MG63 (cell line): ENCODE measurements at regions not wholly inside any gene's neighbourhood (a gene's known extent, or its start where the extent isn't known, plus 50 kb on each side); places are given as distances from the start of the nearest gene placed in this dataset.

Experiments
- DNase-seq: peaks from one replicate; pipeline ENCODE4 v3.0.0-alpha.2; 2020
- H3K27me3 ChIP-seq: fragments of 250-450 bp; sonication (Bioruptor Pico); 2 replicates; pipeline ENCODE4 v1.5.1; 2020; ENCODE audit warnings: mild to moderate bottlenecking, moderate library complexity
- H3K36me3 ChIP-seq: fragments of 250-450 bp; sonication (Bioruptor Pico); 2 replicates; pipeline ENCODE4 v1.5.1; 2020; ENCODE audit warnings: mild to moderate bottlenecking, moderate library complexity
- H3K4me3 ChIP-seq: fragments of 250-450 bp; sonication (Bioruptor Pico); 2 replicates; pipeline ENCODE4 v1.5.1; 2020; ENCODE audit warnings: mild to moderate bottlenecking, moderate library complexity
- H3K9me3 ChIP-seq: fragments of 250-450 bp; sonication (Bioruptor Pico); 2 replicates; pipeline ENCODE4 v1.5.1; 2020; ENCODE audit warnings: mild to moderate bottlenecking, moderate library complexity

GRCh38 chr1:29827237-29827750 is 591.0 kb downstream of the PTPRU start:
- no peaks in the 10 kb centered on the region for H3K9me3 ChIP-seq
- H3K4me3 ChIP-seq = no peak overlapping the region
- DNase-seq = no peak
- peaks cover 2% of the 10 kb centered on the region; the same call in 1 of the 2 replicates for H3K27me3 ChIP-seq
- no peaks in the 10 kb centered on the region for H3K36me3 ChIP-seq

GRCh38 chr1:29826646-29827045 is 590.3 kb downstream of the PTPRU start:
- no peaks in the 10 kb centered on the region for H3K36me3 ChIP-seq
- no peak overlapping the region for H3K4me3 ChIP-seq
- no peak for DNase-seq

GRCh38 chr1:29825941-29826415 is 589.7 kb downstream of the PTPRU start:
- no peak for DNase-seq
- Histone ChIP-seq H3K27me3 (no peaks in the 10 kb centered on the region), H3K36me3 (no peaks in the 10 kb centered on the region), H3K9me3 (no peaks in the 10 kb centered on the region), H3K4me3 (no peak overlapping the region)

More at GRCh38 chr1:29826646-29827045, 590.3 kb downstream of the PTPRU start:
- Histone ChIP-seq H3K27me3 (peaks cover 2% of the 10 kb centered on the region; the same call in 1 of the 2 replicates), H3K9me3 (no peaks in the 10 kb centered on the region)

GRCh38 chr1:29825274-29825940 is 589.1 kb downstream of the PTPRU start:
- no peaks in the 10 kb centered on the region for H3K27me3 ChIP-seq
- no peak for DNase-seq
- H3K4me3 ChIP-seq = no peak overlapping the region
- H3K9me3 ChIP-seq = no peaks in the 10 kb centered on the region
- H3K36me3 ChIP-seq = no peaks in the 10 kb centered on the region

- no peak for DNase-seq
- H3K27me3 ChIP-seq = no peaks in the 10 kb centered on the region
- no peaks in the 10 kb centered on the region for H3K36me3 ChIP-seq
- H3K4me3 ChIP-seq = no peak overlapping the region
- no peaks in the 10 kb centered on the region for H3K9me3 ChIP-seq
Observed at GRCh38 chr1:29824511-29825273, 588.4 kb downstream of the PTPRU start.

GRCh38 chr1:29824025-29824424 is 587.7 kb downstream of the PTPRU start:
- no peaks in the 10 kb centered on the region for H3K27me3 ChIP-seq
- no peaks in the 10 kb centered on the region for H3K36me3 ChIP-seq
- DNase-seq = no peak
- H3K4me3 ChIP-seq = no peak overlapping the region
- H3K9me3 ChIP-seq = no peaks in the 10 kb centered on the region

GRCh38 chr1:29823561-29823960 is 587.2 kb downstream of the PTPRU start:
- H3K4me3 ChIP-seq = no peak overlapping the region
- H3K36me3 ChIP-seq = no peaks in the 10 kb centered on the region

GRCh38 chr1:29821605-29822004 is 585.3 kb downstream of the PTPRU start:
- Histone ChIP-seq H3K27me3 (no peaks in the 10 kb centered on the region), H3K9me3 (no peaks in the 10 kb centered on the region), H3K4me3 (no peak overlapping the region), H3K36me3 (no peaks in the 10 kb centered on the region)
- no peak for DNase-seq

More at GRCh38 chr1:29823561-29823960, 587.2 kb downstream of the PTPRU start:
- no peaks in the 10 kb centered on the region for H3K27me3 ChIP-seq
- no peak for DNase-seq
- no peaks in the 10 kb centered on the region for H3K9me3 ChIP-seq

- H3K4me3 ChIP-seq = no peak overlapping the region
- no peaks in the 10 kb centered on the region for H3K9me3 ChIP-seq
- H3K27me3 ChIP-seq = no peaks in the 10 kb centered on the region; the same call in 1 of the 2 replicates
- H3K36me3 ChIP-seq = no peaks in the 10 kb centered on the region
- DNase-seq = no peak
Observed at GRCh38 chr1:29820401-29820800, 584.1 kb downstream of the PTPRU start.

GRCh38 chr1:29812408-29813135 is 576.2 kb downstream of the PTPRU start:
- Histone ChIP-seq H3K9me3 (no peaks in the 10 kb centered on the region), H3K27me3 (no peaks in the 10 kb centered on the region; the same call in none of the 2 replicates), H3K4me3 (no peak overlapping the region), H3K36me3 (no peaks in the 10 kb centered on the region)
- no peak for DNase-seq

- Histone ChIP-seq H3K36me3 (no peaks in the 10 kb centered on the region), H3K27me3 (no peaks in the 10 kb centered on the region; the same call in none of the 2 replicates), H3K4me3 (no peak overlapping the region), H3K9me3 (no peaks in the 10 kb centered on the region)
- DNase-seq = no peak
Observed at GRCh38 chr1:29811727-29812407, 575.5 kb downstream of the PTPRU start.

GRCh38 chr1:29811247-29811646 is 574.9 kb downstream of the PTPRU start:
- H3K4me3 ChIP-seq = no peak overlapping the region
- DNase-seq = no peak
- no peaks in the 10 kb centered on the region; the same call in none of the 2 replicates for H3K27me3 ChIP-seq
- no peaks in the 10 kb centered on the region for H3K36me3 ChIP-seq
- H3K9me3 ChIP-seq = no peaks in the 10 kb centered on the region

GRCh38 chr1:29810121-29811120 is 574.1 kb downstream of the PTPRU start:
- H3K9me3 ChIP-seq = no peaks in the 10 kb centered on the region
- DNase-seq = no peak
- no peak overlapping the region for H3K4me3 ChIP-seq
- no peaks in the 10 kb centered on the region for H3K36me3 ChIP-seq
- H3K27me3 ChIP-seq = no peaks in the 10 kb centered on the region; the same call in 1 of the 2 replicates

- no peak for DNase-seq
Observed at GRCh38 chr1:29809446-29810120, 573.3 kb downstream of the PTPRU start.

More at GRCh38 chr1:29809446-29810120, 573.3 kb downstream of the PTPRU start:
- Histone ChIP-seq H3K36me3 (no peaks in the 10 kb centered on the region), H3K4me3 (no peak overlapping the region), H3K9me3 (no peaks in the 10 kb centered on the region), H3K27me3 (no peaks in the 10 kb centered on the region)
